Activated T-cell treated with anti-CD3 and anti-CD28 coated beads for 48 hours (primary cell): ENCODE measurements at regions not wholly inside any gene's neighbourhood (a gene's known extent, or its start where the extent isn't known, plus 50 kb on each side); places are given as distances from the start of the nearest gene placed in this dataset.

Experiments
- DNase-seq: peaks from one replicate; pipeline ENCODE4 v3.0.0-alpha.2; 2020; ENCODE audit warnings: low read depth

DNA sequence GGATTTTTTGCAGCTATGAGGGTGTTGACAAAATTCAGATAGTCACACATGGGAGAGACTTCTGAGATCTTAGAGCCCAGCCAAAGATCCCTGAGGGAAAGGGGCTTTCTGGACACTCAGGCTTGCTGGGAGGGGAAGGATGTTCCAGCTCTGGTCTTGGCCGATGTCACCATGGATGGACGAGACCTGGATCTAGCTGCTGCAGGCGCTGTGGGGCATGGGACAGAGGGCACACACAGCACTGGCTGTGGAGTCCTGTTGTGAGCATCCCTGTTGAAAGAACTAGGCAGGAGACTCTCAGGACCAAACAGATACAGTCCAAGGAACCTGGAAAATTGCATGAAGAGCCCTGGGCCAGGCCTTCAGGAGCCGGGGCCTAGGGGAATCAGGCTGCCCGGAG lies 80.1 kb upstream of the SDK2 start:
- no peak for DNase-seq

DNA sequence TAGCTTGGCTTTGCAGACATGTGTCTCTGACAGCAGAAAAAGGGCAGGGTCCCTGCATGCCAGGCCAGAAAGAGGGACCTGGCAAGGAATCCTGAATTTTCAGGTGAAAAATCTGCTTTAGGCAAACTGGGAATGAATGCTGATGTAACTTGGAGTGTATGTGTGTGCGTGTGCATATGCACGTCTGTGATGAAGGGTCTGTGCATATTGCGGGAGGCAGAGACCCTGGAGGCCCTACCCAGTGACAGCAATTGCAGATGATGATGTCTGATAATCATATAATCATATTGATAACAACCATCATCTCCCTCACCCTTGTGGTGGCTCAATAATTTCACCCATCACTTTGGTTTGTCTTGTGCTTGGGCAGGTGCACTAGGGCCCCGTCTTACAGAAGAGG lies 80.7 kb upstream of the SDK2 start:
- no peak for DNase-seq

GRCh38 chr17:73725794-73726515 lies 81.7 kb upstream of the SDK2 start:
- no peak for DNase-seq

DNA sequence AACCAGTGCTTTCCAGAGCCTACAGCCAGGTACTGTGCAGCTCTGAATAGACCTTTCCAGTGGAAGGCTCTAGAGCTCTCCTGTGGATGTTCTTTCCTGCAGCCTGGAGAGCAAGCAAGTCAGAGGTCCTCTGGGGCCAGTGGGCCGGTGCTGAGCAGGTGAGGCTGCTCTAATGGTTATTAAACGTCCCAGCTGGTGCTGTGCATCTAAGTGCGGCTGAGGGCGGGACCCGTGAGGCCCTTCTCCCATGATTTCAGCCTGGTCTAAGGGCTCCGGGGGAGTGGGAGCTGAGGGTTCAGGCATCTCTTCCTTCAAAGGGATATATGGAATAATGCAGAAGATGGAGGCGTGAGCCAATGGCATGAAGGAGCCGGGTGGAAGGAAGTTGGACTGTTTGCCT lies 83.7 kb upstream of the SDK2 start:
- no peak for DNase-seq

DNA sequence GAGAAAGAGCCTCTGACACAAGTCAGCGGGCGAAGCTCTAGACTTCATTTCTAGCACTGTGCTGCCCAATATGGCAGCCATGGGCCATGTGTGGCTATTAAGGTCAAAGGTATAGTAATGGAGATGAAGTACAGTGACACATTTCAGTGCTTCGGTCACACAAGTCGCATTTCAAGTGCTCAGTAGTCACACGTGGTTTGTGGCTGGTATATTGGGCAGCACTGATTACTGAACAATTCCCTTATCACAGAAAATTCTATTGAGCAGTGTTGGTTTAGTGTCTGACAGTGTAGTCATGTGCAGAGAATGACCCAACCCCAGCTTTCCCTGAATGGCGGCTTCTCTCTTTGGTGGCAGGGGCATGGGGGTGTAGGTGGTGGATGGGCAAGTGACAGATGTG lies 84.9 kb upstream of the SDK2 start:
- no peak for DNase-seq

DNA sequence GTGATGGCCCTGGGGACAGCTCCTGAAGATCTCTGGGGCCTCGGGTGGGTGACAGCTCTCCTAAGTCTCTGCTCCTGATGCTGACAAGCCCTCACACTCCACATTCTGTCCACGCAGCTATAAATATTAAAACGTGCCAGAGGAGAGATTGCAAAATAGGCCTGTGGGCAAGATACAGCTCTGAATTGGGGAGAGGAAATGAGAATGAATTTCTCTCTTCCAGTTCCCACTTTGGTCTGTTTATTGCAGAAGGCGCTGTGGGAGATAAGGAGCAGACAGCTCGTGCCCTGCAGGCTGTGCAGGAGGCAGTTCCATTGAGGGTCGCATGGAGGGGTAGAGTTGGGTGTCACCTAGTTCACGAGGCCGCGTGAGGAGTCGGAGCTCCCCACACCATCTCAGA lies 87.5 kb upstream of the SDK2 start:
- DNase-seq = no peak

DNA sequence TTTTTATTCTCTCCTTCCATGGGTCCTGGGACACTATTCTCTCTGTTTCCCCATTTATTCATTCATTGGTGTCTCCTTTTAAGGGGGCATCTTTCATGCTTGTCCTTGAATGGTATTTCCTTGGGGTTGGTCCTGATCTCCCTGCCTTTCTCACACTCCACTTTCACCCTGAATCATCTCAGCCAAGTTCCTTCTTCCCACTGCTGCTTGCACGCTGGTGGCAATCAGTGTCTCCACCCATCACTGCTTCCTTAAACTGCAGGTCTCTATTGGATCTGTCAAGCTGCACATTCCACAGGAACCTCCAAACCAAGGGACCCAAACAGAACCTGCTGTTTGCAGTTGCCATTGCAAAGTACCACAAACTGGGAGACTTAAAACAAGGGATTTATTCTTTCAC lies 89.3 kb upstream of the SDK2 start:
- no peak for DNase-seq

- DNase-seq = no peak
Observed at GRCh38 chr17:73735245-73735644, 91.0 kb upstream of the SDK2 start.

DNA sequence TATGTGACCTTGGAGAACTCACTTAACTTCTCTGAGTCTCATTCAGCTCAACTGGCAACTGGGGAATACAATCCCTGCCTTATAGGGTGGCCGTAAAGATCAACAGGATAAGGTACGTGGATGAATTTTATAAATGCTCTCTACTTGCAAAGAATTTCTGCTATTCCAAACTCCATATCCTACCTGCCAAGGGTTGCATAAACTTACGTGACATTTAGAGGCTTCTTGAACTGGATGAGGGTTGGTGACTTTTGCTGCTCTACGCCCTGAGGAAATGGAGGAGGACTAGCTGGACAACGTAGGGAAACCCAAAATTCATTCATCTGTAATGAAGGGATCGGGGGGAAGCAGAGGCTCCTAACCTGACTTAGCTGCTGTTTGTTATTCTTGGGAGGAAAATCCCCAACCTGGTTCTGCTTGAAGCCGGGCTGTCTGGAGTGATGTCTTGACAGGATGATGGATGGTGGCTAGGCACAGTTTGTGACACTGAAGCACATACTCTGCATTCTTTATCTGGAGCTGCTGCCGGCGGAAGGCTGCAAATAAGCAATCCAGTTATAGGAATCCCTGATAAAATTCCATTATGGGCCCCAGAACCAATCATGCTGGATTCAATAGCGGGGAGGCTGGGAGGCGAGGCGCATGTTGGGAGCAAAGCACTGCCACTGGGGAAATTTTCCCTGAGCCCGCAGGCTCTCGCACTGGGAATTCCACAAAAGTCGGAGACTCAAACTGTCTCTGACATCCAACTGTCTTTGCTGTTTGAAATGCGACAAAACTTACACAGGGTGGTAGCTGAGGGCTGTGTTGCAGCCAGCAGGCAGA lies 94.7 kb upstream of the SDK2 start:
- no peak for DNase-seq

GRCh38 chr17:73740370-73740769 lies 96.1 kb upstream of the SDK2 start:
- DNase-seq = no peak

- no peak for DNase-seq
Observed at GRCh38 chr17:73742948-73743381, 98.7 kb upstream of the SDK2 start.

- no peak for DNase-seq
Observed at GRCh38 chr17:73743518-73744201, 99.4 kb upstream of the SDK2 start.

DNA sequence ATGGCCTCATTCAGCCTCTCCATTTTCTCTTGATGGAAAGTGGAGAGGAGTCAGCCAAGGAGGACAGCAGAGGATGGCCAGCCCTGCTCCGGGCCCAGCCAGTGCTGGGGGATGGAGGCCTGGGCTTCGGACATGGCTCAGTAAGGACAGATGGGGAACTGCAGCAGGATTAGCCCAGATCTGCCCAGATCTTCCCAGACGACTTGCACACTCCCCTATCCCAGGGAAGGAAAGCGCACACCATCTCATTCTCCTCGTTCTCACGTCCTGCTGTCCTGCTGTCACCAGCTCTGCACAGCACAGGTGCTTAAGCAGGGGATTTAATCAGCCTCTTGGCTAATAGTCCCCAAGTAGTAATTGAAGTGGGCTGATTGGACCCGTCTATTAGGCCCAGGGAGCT lies 100.2 kb upstream of the SDK2 start:
- DNase-seq = no peak

- DNase-seq = no peak
Observed at GRCh38 chr17:73746314-73747073, 102.2 kb upstream of the SDK2 start.

DNA sequence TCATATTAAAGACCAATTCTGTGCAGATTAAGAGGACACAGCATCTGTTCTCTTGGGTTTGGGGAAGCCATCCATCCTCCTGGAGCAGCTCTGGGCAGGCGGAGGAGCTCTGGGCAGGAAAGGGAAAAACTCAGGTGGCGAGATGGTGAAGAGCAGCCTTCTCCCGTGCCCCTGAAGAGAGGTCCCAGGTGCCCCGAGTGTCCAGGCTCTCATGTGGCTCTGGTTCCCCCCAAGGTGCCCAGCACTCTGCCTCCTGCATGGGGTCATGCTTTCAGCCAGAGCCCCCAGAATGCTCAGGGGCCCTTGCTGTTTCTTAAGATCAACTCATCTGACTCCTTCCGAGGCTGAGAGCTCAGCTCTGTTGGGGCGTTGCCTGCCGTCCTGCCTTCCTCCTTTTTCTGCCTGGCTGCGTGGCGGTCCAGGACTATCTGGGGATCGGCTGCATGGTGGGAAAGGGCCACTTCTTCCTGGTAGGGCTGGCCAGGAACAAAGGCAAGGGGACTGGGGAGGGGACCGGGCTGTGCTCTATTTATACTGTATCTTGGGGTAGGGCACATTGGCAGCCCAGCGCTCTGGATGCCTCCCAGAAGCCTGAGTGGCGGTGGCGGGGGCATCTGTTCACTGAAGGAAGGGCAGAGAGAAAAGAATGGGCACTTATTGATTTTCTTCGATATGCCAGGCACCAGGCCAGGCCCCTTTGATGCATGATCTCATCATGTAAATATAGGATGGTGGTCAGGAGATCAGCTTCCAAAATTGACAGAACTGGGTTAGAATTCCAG lies 103.2 kb upstream of the SDK2 start:
- DNase-seq = no peak

GRCh38 chr17:73748508-73748907 lies 104.3 kb upstream of the SDK2 start:
- DNase-seq = no peak

DNA sequence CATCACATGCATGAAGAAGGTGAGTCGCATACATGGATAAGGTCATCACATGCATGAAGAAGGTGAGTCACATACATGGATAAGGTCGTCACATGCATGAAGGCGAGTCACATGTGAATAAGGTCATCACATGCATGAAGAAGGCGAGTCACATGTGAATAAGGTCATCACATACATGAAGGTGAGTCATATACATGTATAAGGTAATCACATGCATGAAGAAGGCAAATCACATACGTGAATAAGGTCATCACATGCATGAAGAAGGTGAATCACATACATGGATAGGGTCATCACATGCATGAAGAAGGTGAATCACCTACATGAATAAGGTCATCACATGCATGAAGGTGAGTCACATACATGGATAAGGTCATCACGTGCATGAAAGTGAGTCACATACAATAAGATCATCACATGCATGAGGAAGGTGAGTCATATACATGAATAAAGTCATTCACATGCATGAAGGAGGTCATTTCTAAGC lies 105.1 kb upstream of the SDK2 start:
- no peak for DNase-seq

GRCh38 chr17:73749928-73750605 lies 105.8 kb upstream of the SDK2 start:
- no peak for DNase-seq

DNA sequence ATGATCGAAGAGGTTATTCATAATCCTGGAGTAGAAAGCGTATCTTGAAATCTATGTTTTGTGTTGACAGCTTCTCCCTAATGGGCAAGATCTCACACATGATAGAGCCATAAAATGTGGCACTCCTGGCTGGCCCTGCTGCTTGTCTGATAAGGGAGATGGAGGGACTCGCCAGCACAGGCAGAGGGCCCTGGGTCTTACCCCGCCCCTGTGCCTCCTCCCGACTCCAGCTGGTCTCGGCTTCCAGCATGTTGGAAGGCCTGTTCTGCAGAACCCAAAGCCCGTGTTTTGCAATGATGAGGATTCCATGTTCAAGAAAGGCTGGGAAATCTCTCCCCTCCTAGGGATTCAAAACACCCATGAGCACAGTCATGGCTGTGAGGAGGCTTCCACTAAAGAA lies 106.7 kb upstream of the SDK2 start:
- DNase-seq = no peak

DNA sequence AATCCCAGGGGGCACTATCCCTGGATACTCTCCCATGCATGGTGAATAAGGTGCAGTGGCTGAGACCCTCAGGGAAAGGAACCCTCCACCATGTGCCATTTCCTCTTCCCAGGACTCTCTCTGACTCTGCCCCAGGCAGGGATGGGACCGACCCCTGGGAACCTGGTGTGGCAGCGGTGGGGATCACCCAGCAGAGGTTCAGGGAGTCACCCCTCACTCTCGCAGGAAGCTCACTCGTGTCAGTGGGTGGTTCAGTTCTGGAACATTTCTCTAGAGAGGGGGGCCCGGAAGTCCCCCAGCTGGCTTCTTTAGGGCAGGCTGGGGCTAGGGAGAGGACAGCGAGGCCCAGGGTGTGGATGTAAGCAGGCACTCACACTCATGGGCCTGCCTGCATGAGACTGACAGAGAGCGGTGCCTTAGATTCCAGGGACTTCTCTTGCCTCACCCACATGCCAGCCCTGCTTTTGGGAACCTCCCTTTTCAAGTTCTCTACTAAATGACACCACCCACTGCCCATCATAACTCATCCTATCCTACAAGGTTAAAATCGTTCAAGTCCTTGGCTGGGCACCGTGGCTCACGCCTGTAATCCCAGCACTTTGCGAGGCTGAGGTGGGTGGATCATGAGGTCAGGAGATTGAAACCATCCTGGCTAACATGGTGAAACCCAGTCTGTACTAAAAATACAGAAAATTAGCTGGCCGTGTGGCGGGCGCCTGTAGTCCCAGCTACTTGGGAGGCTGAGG lies 109.7 kb upstream of the SDK2 start:
- DNase-seq = no peak
